ENCODE measurements at regions not wholly inside any gene's neighbourhood (a gene's known extent, or its start where the extent isn't known, plus 50 kb on each side); places are given as distances from the start of the nearest gene placed in this dataset.
"Not testable (repeated sequence)": the region's sequence is repeated elsewhere in the genome, so short reads cannot be mapped to it uniquely, and the experiment has no call there.

- DNase-seq (ENCODE audit: low read depth) = no peak
Observed at GRCh38 chr12:42030588-42030987, 114.1 kb downstream of the GXYLT1 start.

GRCh38 chr12:42027546-42027945 lies 117.1 kb downstream of the GXYLT1 start:
- DNase-seq (ENCODE audit: low read depth) = no peak

- DNase-seq (ENCODE audit: low read depth) = no peak
Observed at GRCh38 chr12:42024495-42024830, 120.2 kb downstream of the GXYLT1 start.

- DNase-seq (ENCODE audit: low read depth) = peak; percentile 62
Observed at GRCh38 chr12:42023733-42024494, 120.8 kb downstream of the GXYLT1 start.

- not testable (repeated sequence) for DNase-seq (ENCODE audit: low read depth)
Observed at GRCh38 chr12:42021937-42022336, 122.7 kb downstream of the GXYLT1 start.

GRCh38 chr12:42021469-42021868 lies 123.2 kb downstream of the GXYLT1 start:
- DNase-seq (ENCODE audit: low read depth) = peak; percentile 69

- DNase-seq (ENCODE audit: low read depth) = no peak
Observed at GRCh38 chr12:42020226-42020625, 124.4 kb downstream of the GXYLT1 start.

GRCh38 chr12:42019746-42020145 lies 124.9 kb downstream of the GXYLT1 start:
- no peak for DNase-seq (ENCODE audit: low read depth)

- no peak for DNase-seq (ENCODE audit: low read depth)
Observed at GRCh38 chr12:42017051-42017450, 127.6 kb downstream of the GXYLT1 start.

- no peak for DNase-seq (ENCODE audit: low read depth)
Observed at GRCh38 chr12:42015051-42015461, 129.6 kb downstream of the GXYLT1 start.

GRCh38 chr12:42012501-42012900 lies 132.2 kb downstream of the GXYLT1 start:
- peak; percentile 96 for DNase-seq (ENCODE audit: low read depth)

GRCh38 chr12:42010715-42011114 lies 134.0 kb downstream of the GXYLT1 start:
- no peak for DNase-seq (ENCODE audit: low read depth)

- no peak for DNase-seq (ENCODE audit: low read depth)
Observed at GRCh38 chr12:42010257-42010656, 134.4 kb downstream of the GXYLT1 start.

GRCh38 chr12:42008996-42009395 lies 135.7 kb downstream of the GXYLT1 start:
- DNase-seq (ENCODE audit: low read depth) = no peak

- no peak for DNase-seq (ENCODE audit: low read depth)
Observed at GRCh38 chr12:42003031-42003430, 141.6 kb downstream of the GXYLT1 start.

GRCh38 chr12:42002563-42002962 lies 142.1 kb downstream of the GXYLT1 start:
- DNase-seq (ENCODE audit: low read depth) = no peak

GRCh38 chr12:41998436-41998835 lies 146.2 kb downstream of the GXYLT1 start:
- no peak for DNase-seq (ENCODE audit: low read depth)

- DNase-seq (ENCODE audit: low read depth) = no peak
Observed at GRCh38 chr12:41993283-41993682, 151.4 kb downstream of the GXYLT1 start.

GRCh38 chr12:41992692-41993215 lies 151.9 kb downstream of the GXYLT1 start:
- no peak for DNase-seq (ENCODE audit: low read depth)

GRCh38 chr12:41992022-41992421 lies 152.7 kb downstream of the GXYLT1 start:
- peak; percentile 98 for DNase-seq (ENCODE audit: low read depth)

GRCh38 chr12:41988715-41989114 lies 156.0 kb downstream of the GXYLT1 start:
- no peak for DNase-seq (ENCODE audit: low read depth)

GRCh38 chr12:41986513-41986912 lies 158.2 kb downstream of the GXYLT1 start:
- DNase-seq (ENCODE audit: low read depth) = not testable (repeated sequence)

- DNase-seq (ENCODE audit: low read depth) = peak; percentile 68
Observed at GRCh38 chr12:41983856-41984255, 160.8 kb downstream of the GXYLT1 start.

GRCh38 chr12:41983394-41983793 lies 161.3 kb downstream of the GXYLT1 start:
- peak; percentile 75 for DNase-seq (ENCODE audit: low read depth)
